ENCODE measurements at regions not wholly inside any gene's neighbourhood (a gene's known extent, or its start where the extent isn't known, plus 50 kb on each side); places are given as distances from the start of the nearest gene placed in this dataset.

DNA sequence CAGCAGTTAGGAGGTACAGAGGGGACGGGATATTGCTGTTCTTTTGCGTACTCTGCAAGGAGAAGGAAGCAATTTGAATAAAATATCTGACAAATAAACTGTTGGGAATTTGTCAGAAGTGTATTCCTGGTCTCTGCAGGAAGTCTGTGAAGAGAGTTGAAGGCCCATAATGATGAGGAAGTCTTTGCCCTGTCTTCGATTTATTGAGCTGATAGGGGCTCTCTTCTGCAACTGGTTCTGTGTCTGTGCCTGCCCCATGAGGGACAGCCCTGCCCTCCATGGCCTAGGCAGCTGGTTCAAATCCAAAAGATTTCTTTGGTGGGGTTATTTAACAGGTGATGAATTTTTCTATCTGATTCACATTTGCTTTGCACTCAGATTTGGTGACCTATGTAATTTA, 339.7 kb upstream of the EDNRB start:
- TF ChIP-seq, protein P1, sequence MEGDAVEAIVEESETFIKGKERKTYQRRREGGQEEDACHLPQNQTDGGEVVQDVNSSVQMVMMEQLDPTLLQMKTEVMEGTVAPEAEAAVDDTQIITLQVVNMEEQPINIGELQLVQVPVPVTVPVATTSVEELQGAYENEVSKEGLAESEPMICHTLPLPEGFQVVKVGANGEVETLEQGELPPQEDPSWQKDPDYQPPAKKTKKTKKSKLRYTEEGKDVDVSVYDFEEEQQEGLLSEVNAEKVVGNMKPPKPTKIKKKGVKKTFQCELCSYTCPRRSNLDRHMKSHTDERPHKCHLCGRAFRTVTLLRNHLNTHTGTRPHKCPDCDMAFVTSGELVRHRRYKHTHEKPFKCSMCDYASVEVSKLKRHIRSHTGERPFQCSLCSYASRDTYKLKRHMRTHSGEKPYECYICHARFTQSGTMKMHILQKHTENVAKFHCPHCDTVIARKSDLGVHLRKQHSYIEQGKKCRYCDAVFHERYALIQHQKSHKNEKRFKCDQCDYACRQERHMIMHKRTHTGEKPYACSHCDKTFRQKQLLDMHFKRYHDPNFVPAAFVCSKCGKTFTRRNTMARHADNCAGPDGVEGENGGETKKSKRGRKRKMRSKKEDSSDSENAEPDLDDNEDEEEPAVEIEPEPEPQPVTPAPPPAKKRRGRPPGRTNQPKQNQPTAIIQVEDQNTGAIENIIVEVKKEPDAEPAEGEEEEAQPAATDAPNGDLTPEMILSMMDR (IDR thresholded peaks at IDR 0.05 in 4 of 5, conservative IDR thresholded peaks at IDR 0.05 in 1 of 5), result no peak
- no peak for TF ChIP-seq POLR2A (IDR thresholded peaks at IDR 0.05)
